A172 (cell line): ENCODE measurements at regions not wholly inside any gene's neighbourhood (a gene's known extent, or its start where the extent isn't known, plus 50 kb on each side); places are given as distances from the start of the nearest gene placed in this dataset.
"Not testable (repeated sequence)": the region's sequence is repeated elsewhere in the genome, so short reads cannot be mapped to it uniquely, and the experiment has no call there.

Source experiments
- DNase-seq: peaks from one replicate; pipeline ENCODE4 v3.0.0-alpha.2; 2015; ENCODE audit warnings: low spot score

GRCh38 chr13:38283346-38283745 is 66.3 kb upstream of the UFM1 start:
- no peak for DNase-seq

GRCh38 chr13:38265132-38265497 is 84.5 kb upstream of the UFM1 start:
- no peak for DNase-seq

GRCh38 chr13:38264363-38265131 is 85.1 kb upstream of the UFM1 start:
- no peak for DNase-seq

- no peak for DNase-seq
Measured at GRCh38 chr13:38262211-38262610, 87.4 kb upstream of the UFM1 start.

- DNase-seq: no peak
Measured at GRCh38 chr13:38255600-38255999, 94.1 kb upstream of the UFM1 start.

- DNase-seq: no peak
Measured at GRCh38 chr13:38239874-38240273, 109.8 kb upstream of the UFM1 start.

GRCh38 chr13:38228322-38228721 is 121.3 kb upstream of the UFM1 start:
- no peak for DNase-seq

GRCh38 chr13:38226496-38226895 is 123.2 kb upstream of the UFM1 start:
- no peak for DNase-seq

- DNase-seq: peak; percentile 13
Measured at GRCh38 chr13:38223089-38223488, 126.6 kb upstream of the UFM1 start.

GRCh38 chr13:38221120-38221519 is 128.5 kb upstream of the UFM1 start:
- DNase-seq: not testable (repeated sequence)

GRCh38 chr13:38216181-38216580 is 133.5 kb upstream of the UFM1 start:
- no peak for DNase-seq

GRCh38 chr13:38213314-38213713 is 136.3 kb upstream of the UFM1 start:
- no peak for DNase-seq

- DNase-seq: no peak
Measured at GRCh38 chr13:38210928-38211596, 138.6 kb upstream of the UFM1 start.

GRCh38 chr13:38204556-38204955 is 145.1 kb upstream of the UFM1 start:
- no peak for DNase-seq

GRCh38 chr13:38202740-38203139 is 146.9 kb upstream of the UFM1 start:
- DNase-seq: peak; percentile 68

- DNase-seq: no peak
Measured at GRCh38 chr13:38191016-38191415, 158.6 kb upstream of the UFM1 start.

GRCh38 chr13:38180670-38181069 is 169.0 kb upstream of the UFM1 start:
- peak; percentile 3 for DNase-seq

- DNase-seq: peak; percentile 25
Measured at GRCh38 chr13:38180126-38180525, 169.5 kb upstream of the UFM1 start.

- no peak for DNase-seq
Measured at GRCh38 chr13:38176664-38177063, 173.0 kb upstream of the UFM1 start.

- DNase-seq: no peak
Measured at GRCh38 chr13:38173403-38173802, 176.2 kb upstream of the UFM1 start.

- DNase-seq: no peak
Measured at GRCh38 chr13:38167164-38167822, 182.4 kb upstream of the UFM1 start.

GRCh38 chr13:38166116-38166515 is 183.5 kb upstream of the UFM1 start:
- no peak for DNase-seq

- DNase-seq: no peak
Measured at GRCh38 chr13:38160131-38160530, 189.5 kb upstream of the UFM1 start.
